ENCODE measurements at regions not wholly inside any gene's neighbourhood (a gene's known extent, or its start where the extent isn't known, plus 50 kb on each side); places are given as distances from the start of the nearest gene placed in this dataset.

DNA sequence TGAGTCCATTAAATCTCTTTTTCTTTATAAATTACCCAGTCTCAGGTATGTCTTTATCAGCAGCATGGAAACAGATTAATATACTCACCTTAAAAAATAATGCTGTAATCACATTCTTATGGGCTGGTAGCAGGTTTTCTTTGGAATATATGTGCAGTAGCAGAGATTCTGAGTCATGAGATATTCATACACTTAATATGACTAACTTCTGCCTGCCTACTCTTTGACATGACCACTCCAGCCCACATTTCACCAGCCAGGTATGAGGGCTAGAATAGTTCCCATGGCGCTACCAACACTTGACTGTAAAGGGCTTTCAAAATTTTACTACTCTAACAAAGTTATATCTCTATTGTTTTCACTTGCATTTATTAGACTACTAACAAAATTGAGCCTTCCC is 74.1 kb upstream of the GHR start:
- H3K79me2 ChIP-seq (ENCODE audit: insufficient read depth, low read length) = no peaks in the 10 kb centered on the region
- no peak overlapping the region for H3K4me3 ChIP-seq (ENCODE audit: low read length, poor library complexity, severe bottlenecking)
- TF ChIP-seq CTCF (conservative IDR thresholded peaks at IDR 0.05; ENCODE audit: low read length) (no peak), EZH2phosphoT487 (IDR thresholded peaks at IDR 0.05; ENCODE audit: borderline replicate concordance) (no peak)
- no peaks in the 10 kb centered on the region for H3K4me1 ChIP-seq (ENCODE audit: insufficient read depth, low read length, poor library complexity, severe bottlenecking)
- H3K4me2 ChIP-seq (ENCODE audit: low read depth, low read length, poor library complexity, severe bottlenecking) = no peak overlapping the region
- H3K36me3 ChIP-seq (ENCODE audit: insufficient read depth, low read length) = no peaks in the 10 kb centered on the region
- no peaks in the 10 kb centered on the region for H4K20me1 ChIP-seq (ENCODE audit: insufficient read depth, low read length, poor library complexity, severe bottlenecking)
- no peaks in the 10 kb centered on the region for H3K9me3 ChIP-seq (ENCODE audit: insufficient read depth, low read depth, low read length)
- H3K9me2 ChIP-seq (replicated peaks; ENCODE audit: low read depth, low read length) = no peaks in the 10 kb centered on the region
- no peaks in the 10 kb centered on the region for H3F3A ChIP-seq (ENCODE audit: low read depth)
- H2AFZ ChIP-seq (ENCODE audit: low read length) = no peak overlapping the region
- no peak overlapping the region for H3K9ac ChIP-seq (ENCODE audit: low read depth, low read length, poor library complexity, severe bottlenecking)
- H3K27me3 ChIP-seq (ENCODE audit: insufficient read depth, low read length, poor library complexity, severe bottlenecking) = no peaks in the 10 kb centered on the region

DNA sequence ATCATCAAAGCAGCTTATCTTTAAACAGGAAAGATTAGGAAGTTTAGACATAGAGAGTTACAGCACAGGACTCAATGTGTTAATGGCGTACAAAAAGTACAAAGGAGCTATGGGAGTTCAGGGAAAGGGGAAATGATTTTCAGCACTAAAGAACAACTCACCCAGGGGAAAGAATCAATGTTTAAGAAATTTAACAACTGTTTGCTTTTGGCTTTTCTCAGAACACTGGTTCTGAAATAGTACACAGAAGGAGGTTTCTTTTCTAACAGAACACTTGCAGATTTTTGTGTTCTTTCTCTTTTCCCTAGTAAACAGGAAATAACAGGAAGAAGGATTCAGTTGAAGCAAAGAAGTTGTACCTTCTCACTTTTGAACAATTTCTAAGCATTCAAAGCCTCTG is 71.3 kb upstream of the GHR start:
- Histone ChIP-seq H4K20me1 (ENCODE audit: insufficient read depth, low read length, poor library complexity, severe bottlenecking) (no peaks in the 10 kb centered on the region), H3K4me2 (ENCODE audit: low read depth, low read length, poor library complexity, severe bottlenecking) (no peak overlapping the region), H3K27me3 (ENCODE audit: insufficient read depth, low read length, poor library complexity, severe bottlenecking) (no peaks in the 10 kb centered on the region), H3K79me2 (ENCODE audit: insufficient read depth, low read length) (no peaks in the 10 kb centered on the region), H3K36me3 (ENCODE audit: insufficient read depth, low read length) (no peaks in the 10 kb centered on the region), H3K4me3 (ENCODE audit: low read length, poor library complexity, severe bottlenecking) (no peak overlapping the region), H3K9ac (ENCODE audit: low read depth, low read length, poor library complexity, severe bottlenecking) (no peak overlapping the region), H3K4me1 (ENCODE audit: insufficient read depth, low read length, poor library complexity, severe bottlenecking) (no peaks in the 10 kb centered on the region), H3K9me2 (replicated peaks; ENCODE audit: low read depth, low read length) (no peaks in the 10 kb centered on the region), H3K9me3 (ENCODE audit: insufficient read depth, low read depth, low read length) (no peaks in the 10 kb centered on the region), H3F3A (ENCODE audit: low read depth) (no peaks in the 10 kb centered on the region), H2AFZ (ENCODE audit: low read length) (no peak overlapping the region)
- TF ChIP-seq EZH2phosphoT487 (IDR thresholded peaks at IDR 0.05; ENCODE audit: borderline replicate concordance) (no peak), CTCF (conservative IDR thresholded peaks at IDR 0.05; ENCODE audit: low read length) (no peak)

GRCh38 chr5:42360056-42360455 is 63.2 kb upstream of the GHR start:
- Histone ChIP-seq H3K4me3 (ENCODE audit: low read length, poor library complexity, severe bottlenecking) (no peak overlapping the region), H3F3A (ENCODE audit: low read depth) (no peaks in the 10 kb centered on the region), H3K4me1 (ENCODE audit: insufficient read depth, low read length, poor library complexity, severe bottlenecking) (no peaks in the 10 kb centered on the region), H3K4me2 (ENCODE audit: low read depth, low read length, poor library complexity, severe bottlenecking) (no peak overlapping the region), H3K9ac (ENCODE audit: low read depth, low read length, poor library complexity, severe bottlenecking) (no peak overlapping the region), H4K20me1 (ENCODE audit: insufficient read depth, low read length, poor library complexity, severe bottlenecking) (no peaks in the 10 kb centered on the region), H3K27me3 (ENCODE audit: insufficient read depth, low read length, poor library complexity, severe bottlenecking) (no peaks in the 10 kb centered on the region), H3K9me3 (ENCODE audit: insufficient read depth, low read depth, low read length) (no peaks in the 10 kb centered on the region), H3K36me3 (ENCODE audit: insufficient read depth, low read length) (no peaks in the 10 kb centered on the region), H3K9me2 (replicated peaks; ENCODE audit: low read depth, low read length) (no peaks in the 10 kb centered on the region), H2AFZ (ENCODE audit: low read length) (no peak overlapping the region), H3K79me2 (ENCODE audit: insufficient read depth, low read length) (no peaks in the 10 kb centered on the region)
- TF ChIP-seq CTCF (conservative IDR thresholded peaks at IDR 0.05; ENCODE audit: low read length) = no peak
- TF ChIP-seq EZH2phosphoT487 (IDR thresholded peaks at IDR 0.05; ENCODE audit: borderline replicate concordance) = no peak
